DND-41 (cell line): ENCODE measurements at regions not wholly inside any gene's neighbourhood (a gene's known extent, or its start where the extent isn't known, plus 50 kb on each side); places are given as distances from the start of the nearest gene placed in this dataset.

Experiments
- EZH2 ChIP-seq: IDR thresholded peaks from 3 replicates; pipeline ENCODE4 v1.6.1; 2012; ENCODE audit warnings: borderline replicate concordance, low read depth, mild to moderate bottlenecking, moderate library complexity, low read length, inconsistent platforms; ENCODE audit not compliant: severe bottlenecking
- TF ChIP-seq, protein P1 (sequence below): IDR thresholded peaks from 2 replicates; pipeline ENCODE4 v1.5.1; 2012; ENCODE audit warnings: borderline replicate concordance, low read length, moderate library complexity, mild to moderate bottlenecking; ENCODE audit not compliant: poor library complexity, severe bottlenecking; ENCODE audit errors: extremely low read depth

DNA sequence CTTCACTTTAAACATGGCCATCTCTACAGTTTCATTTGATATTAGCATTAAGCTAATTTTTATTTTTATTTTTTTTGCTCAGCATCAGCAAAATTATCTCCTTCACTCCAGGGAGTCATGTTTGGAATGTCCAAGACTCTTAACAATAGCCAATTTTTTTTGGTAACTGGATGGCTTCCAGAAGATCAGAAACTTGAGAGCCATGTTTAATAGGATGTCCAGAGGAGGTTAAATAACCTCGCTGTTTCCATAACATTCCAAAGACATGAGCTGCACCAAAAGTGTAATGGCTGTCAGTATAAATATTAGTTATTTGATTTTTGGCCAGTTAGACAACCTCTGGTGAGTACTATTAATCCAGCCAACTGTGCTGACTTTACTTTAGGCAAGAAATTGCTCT lies 80.7 kb downstream of the DNTTIP2 start:
- no peak for TF ChIP-seq EZH2
- TF ChIP-seq, protein P1, sequence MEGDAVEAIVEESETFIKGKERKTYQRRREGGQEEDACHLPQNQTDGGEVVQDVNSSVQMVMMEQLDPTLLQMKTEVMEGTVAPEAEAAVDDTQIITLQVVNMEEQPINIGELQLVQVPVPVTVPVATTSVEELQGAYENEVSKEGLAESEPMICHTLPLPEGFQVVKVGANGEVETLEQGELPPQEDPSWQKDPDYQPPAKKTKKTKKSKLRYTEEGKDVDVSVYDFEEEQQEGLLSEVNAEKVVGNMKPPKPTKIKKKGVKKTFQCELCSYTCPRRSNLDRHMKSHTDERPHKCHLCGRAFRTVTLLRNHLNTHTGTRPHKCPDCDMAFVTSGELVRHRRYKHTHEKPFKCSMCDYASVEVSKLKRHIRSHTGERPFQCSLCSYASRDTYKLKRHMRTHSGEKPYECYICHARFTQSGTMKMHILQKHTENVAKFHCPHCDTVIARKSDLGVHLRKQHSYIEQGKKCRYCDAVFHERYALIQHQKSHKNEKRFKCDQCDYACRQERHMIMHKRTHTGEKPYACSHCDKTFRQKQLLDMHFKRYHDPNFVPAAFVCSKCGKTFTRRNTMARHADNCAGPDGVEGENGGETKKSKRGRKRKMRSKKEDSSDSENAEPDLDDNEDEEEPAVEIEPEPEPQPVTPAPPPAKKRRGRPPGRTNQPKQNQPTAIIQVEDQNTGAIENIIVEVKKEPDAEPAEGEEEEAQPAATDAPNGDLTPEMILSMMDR: no peak
